B cell (primary cell): ENCODE measurements at regions not wholly inside any gene's neighbourhood (a gene's known extent, or its start where the extent isn't known, plus 50 kb on each side); places are given as distances from the start of the nearest gene placed in this dataset.

Experiments used
- ATAC-seq: fragments of 200-7000 bp; cut with Tn5 transposase; one replicate; pipeline ENCODE4 v1.10.0; 2021; ENCODE audit warnings: low read depth, mild to moderate bottlenecking, moderate number of reproducible peaks, moderate library complexity
- CTCF ChIA-PET: fragments of 350-600 bp; sonication (Branson Sonifier 250); formaldehyde crosslinking; loops from one replicate; lab custom pipeline; 2021; ENCODE audit warnings: antibody characterized with exemption, inconsistent platforms; lab: Charles Lee
- POLR2A ChIA-PET: fragments of 350-600 bp; sonication (Branson Sonifier 250); formaldehyde crosslinking; loops from one replicate; lab custom pipeline; 2021; ENCODE audit warnings: antibody characterized with exemption; lab: Charles Lee
- DNase-seq: peaks from one replicate; pipeline ENCODE4 v3.0.0; 2013
- H2AFZ ChIP-seq: 2 replicates; pipeline ENCODE4 v1.6.1; 2012; ENCODE audit warnings: mild to moderate bottlenecking, low read depth, low read length; ENCODE audit not compliant: insufficient read depth, poor library complexity, severe bottlenecking
- H3K27ac ChIP-seq, 2 donors: 1 replicate in 1 of 2; 2 replicates in 1 of 2; pipeline ENCODE4 v1.5.1; 2012 to 2013; ENCODE audit warnings: low read length in 2 of 2, mild to moderate bottlenecking in 2 of 2, moderate library complexity in 1 of 2
- H3K27me3 ChIP-seq, 4 experiments: fragments of 200-600 bp in 1 of 4; sonication (generic) in 1 of 4; replicated peaks in 1 of 4; 1 replicate in 2 of 4; 2 replicates in 2 of 4; pipeline versions ENCODE4 v1.6.1 to v1.7.0; 2013 to 2016; ENCODE audit warnings: low read length in 3 of 4, mild to moderate bottlenecking in 2 of 4, mixed read lengths in 1 of 4, moderate library complexity in 1 of 4; ENCODE audit not compliant: insufficient read depth in 4 of 4, control insufficient read depth in 3 of 4; ENCODE audit errors: control extremely low read depth in 1 of 4
- H3K36me3 ChIP-seq, 2 experiments: replicated peaks in 1 of 2; 1 replicate in 1 of 2; 2 replicates in 1 of 2; pipeline versions ENCODE4 v1.6.1 to v1.7.1; 2013; ENCODE audit warnings: low read length in 1 of 2; ENCODE audit not compliant: insufficient read depth in 2 of 2, control insufficient read depth in 1 of 2; ENCODE audit errors: control extremely low read depth in 1 of 2, extremely low read depth in 1 of 2
- H3K4me1 ChIP-seq, 2 donors: fragments of 200-600 bp in 1 of 2; sonication (generic) in 1 of 2; 1 replicate in 1 of 2; 2 replicates in 1 of 2; pipeline versions ENCODE4 v1.5.1 to v1.6.1; 2013 to 2017; ENCODE audit warnings: low read length in 2 of 2; ENCODE audit not compliant: control insufficient read depth in 2 of 2, insufficient read depth in 2 of 2
- H3K4me2 ChIP-seq: replicated peaks from 2 replicates; pipeline ENCODE3; 2012; ENCODE audit warnings: mild to moderate bottlenecking, low read depth, low read length; ENCODE audit not compliant: poor library complexity, severe bottlenecking
- H3K4me3 ChIP-seq, 5 experiments: fragments of 200-600 bp in 1 of 5; sonication (generic) in 1 of 5; 1 replicate in 3 of 5; 2 replicates in 2 of 5; pipeline versions ENCODE4 v1.5.1 to v1.7.0; 2011 to 2016; ENCODE audit warnings: low read length in 4 of 5, mild to moderate bottlenecking in 4 of 5, low read depth in 2 of 5, control low read depth in 1 of 5, moderate library complexity in 1 of 5; ENCODE audit not compliant: insufficient read depth in 1 of 5; ENCODE audit errors: control extremely low read depth in 1 of 5, extremely low read depth in 1 of 5
- H3K79me2 ChIP-seq: fragments of 200-600 bp; sonication (generic); one replicate; pipeline ENCODE4 v1.6.0; 2016; ENCODE audit warnings: low read length; ENCODE audit not compliant: control insufficient read depth, insufficient read depth
- H3K9ac ChIP-seq: fragments of 200-600 bp; sonication (generic); 2 replicates; pipeline ENCODE4 v1.6.1; 2017; ENCODE audit warnings: mild to moderate bottlenecking, low read length, moderate library complexity
- H3K9me3 ChIP-seq, 3 donors: one replicate each; pipeline versions ENCODE4 v1.6.1 to v1.7.1; 2013; ENCODE audit warnings: low read length in 2 of 3; ENCODE audit not compliant: control insufficient read depth in 2 of 3, insufficient read depth in 1 of 3; ENCODE audit errors: control extremely low read depth in 1 of 3
- H4K20me1 ChIP-seq: 2 replicates; pipeline ENCODE4 v1.6.0; 2012; ENCODE audit warnings: mild to moderate bottlenecking, low read length; ENCODE audit not compliant: insufficient read depth, control insufficient read depth, poor library complexity, severe bottlenecking
- H3K27ac Mint-ChIP-seq: one replicate; pipeline ENCODE4 v1.8.0; 2021; ENCODE audit warnings: mixed read lengths
- H3K27me3 Mint-ChIP-seq: one replicate; pipeline ENCODE4 v1.8.0; 2021; ENCODE audit warnings: mixed read lengths
- H3K4me1 Mint-ChIP-seq: one replicate; pipeline ENCODE4 v1.8.0; 2021; ENCODE audit warnings: mixed read lengths
- H3K4me3 Mint-ChIP-seq: one replicate; pipeline ENCODE4 v1.8.0; 2021; ENCODE audit warnings: mixed read lengths
- H3K9me3 Mint-ChIP-seq: one replicate; pipeline ENCODE4 v1.8.0; 2022; ENCODE audit warnings: mixed read lengths; ENCODE audit not compliant: insufficient read depth
- CTCF ChIP-seq: fragments of 200-600 bp; IDR thresholded peaks from one replicate; pipeline ENCODE4 v1.8.0; 2022; ENCODE audit warnings: antibody characterized with exemption, mild to moderate bottlenecking
- EZH2 ChIP-seq: IDR thresholded peaks from 2 replicates; pipeline ENCODE4 v1.6.1; 2012; ENCODE audit warnings: borderline replicate concordance, low read depth, mild to moderate bottlenecking, moderate library complexity, low read length; ENCODE audit not compliant: insufficient read depth, poor library complexity, severe bottlenecking
- WGBS: methylation state at CpG from one replicate; pipeline ENCODE4 v1.1.5; 2013; ENCODE audit warnings: missing lambda C conversion rate; ENCODE audit not compliant: insufficient coverage; 5-methylcytosine and 5-hydroxymethylcytosine counted together
- intact Hi-C: fragments of 100-400 bp; cut with micrococcal nuclease; formaldehyde crosslinking; loops from one replicate; pipeline ENCODE4 v1.10.0; 2022

GRCh38 chr6:149179431-149179830, 138.1 kb upstream of the TAB2 start:
- Histone ChIP-seq H3K4me1 (no peaks in the 10 kb centered on the region), H3K79me2 (no peaks in the 10 kb centered on the region), H4K20me1 (no peaks in the 10 kb centered on the region), H2AFZ (no peak overlapping the region), H3K4me3 (no peak overlapping the region), H3K36me3 (no peaks in the 10 kb centered on the region), H3K27me3 (no peaks in the 10 kb centered on the region), H3K27ac (no peak overlapping the region), H3K4me2 (no peak overlapping the region), H3K9ac (no peak overlapping the region), H3K9me3 (no peaks in the 10 kb centered on the region)
- H3K4me3 Mint-ChIP-seq, result no peak overlapping the region
- H3K27ac Mint-ChIP-seq, result no peak overlapping the region
- no peak for ATAC-seq
- no peak for DNase-seq
- ChIA-PET POLR2A (no interaction called here), CTCF (no interaction called here)
- TF ChIP-seq EZH2 (no peak), CTCF (no peak)
- intact Hi-C loops, result no loop called here
- no peaks in the 10 kb centered on the region for H3K27me3 Mint-ChIP-seq
- peaks cover 2% of the 10 kb centered on the region for H3K4me1 Mint-ChIP-seq
- peaks cover 2% of the 10 kb centered on the region for H3K9me3 Mint-ChIP-seq
- WGBS, result no CpG with 5 or more reads among the region's 1 CpG

DNA sequence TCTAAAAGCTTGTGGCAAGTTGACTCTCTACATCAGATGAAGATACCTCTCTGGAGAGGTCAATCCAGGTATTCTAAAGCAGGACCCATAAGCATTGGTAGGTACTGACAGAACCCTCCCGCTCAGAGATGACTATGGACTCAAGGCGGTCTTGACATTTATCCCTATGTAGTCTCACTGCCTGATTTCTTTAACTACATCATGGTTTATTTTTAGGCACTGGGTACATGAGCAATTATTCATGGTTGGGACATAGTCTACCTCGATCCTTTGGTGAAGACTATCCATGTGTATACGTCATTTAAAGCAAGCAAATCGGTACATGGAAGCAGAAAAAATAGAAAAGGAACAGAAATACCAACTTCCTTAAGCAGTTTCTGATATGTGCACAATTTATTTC, 136.2 kb upstream of the TAB2 start:
- no peak overlapping the region for H3K27ac Mint-ChIP-seq
- POLR2A ChIA-PET, result no interaction called here

More for the DNA sequence above, 136.2 kb upstream of the TAB2 start:
- no peaks in the 10 kb centered on the region for H3K79me2 ChIP-seq
- H3K36me3 ChIP-seq, result no peaks in the 10 kb centered on the region
- CTCF ChIA-PET, result interaction anchor here (1.1 kb wide), 2 partner anchors 9 to 250 kb away, joined by 5 read pairs; no protein-coding TSS in a partner anchor
- Mint-ChIP-seq H3K27me3 (no peaks in the 10 kb centered on the region), H3K9me3 (peaks cover 2% of the 10 kb centered on the region), H3K4me1 (peaks cover 2% of the 10 kb centered on the region), H3K4me3 (no peak overlapping the region)
- H4K20me1 ChIP-seq, result no peaks in the 10 kb centered on the region
- no peak overlapping the region for H3K4me2 ChIP-seq
- no peaks in the 10 kb centered on the region for H3K9me3 ChIP-seq
- no peak overlapping the region for H3K9ac ChIP-seq
- H3K4me1 ChIP-seq, result no peaks in the 10 kb centered on the region
- ATAC-seq (no peak), DNase-seq (no peak)
- TF ChIP-seq EZH2, result no peak
- no peak for TF ChIP-seq CTCF
- H2AFZ ChIP-seq, result no peak overlapping the region
- WGBS, result 100% methylated on average over 2 of the region's 5 CpGs
- H3K27me3 ChIP-seq, result peaks cover 0 to 3% (median 0%) of the 10 kb centered on the region in 4 experiments
- no peak overlapping the region for H3K4me3 ChIP-seq
- intact Hi-C loops, result no loop called here
- no peak overlapping the region for H3K27ac ChIP-seq
